CD14-positive monocyte (primary cell): ENCODE measurements at regions not wholly inside any gene's neighbourhood (a gene's known extent, or its start where the extent isn't known, plus 50 kb on each side); places are given as distances from the start of the nearest gene placed in this dataset.

Experiments
- DNase-seq, 3 donors: peaks; one replicate each; pipeline ENCODE4 v3.0.0-alpha.2; 2011 to 2022
- H2AFZ ChIP-seq: 2 replicates; pipeline ENCODE4 v1.6.0; 2012; ENCODE audit warnings: mild to moderate bottlenecking, low read depth, low read length, inconsistent platforms; ENCODE audit not compliant: insufficient read depth, poor library complexity, severe bottlenecking
- H3K27ac ChIP-seq, 2 donors: 1 replicate in 1 of 2; 2 replicates in 1 of 2; pipeline ENCODE4 v1.5.1; 2012 to 2013; ENCODE audit warnings: low read length in 2 of 2, control low read depth in 1 of 2, inconsistent platforms in 1 of 2, low read depth in 1 of 2, mild to moderate bottlenecking in 1 of 2
- H3K27me3 ChIP-seq, 2 donors: one replicate each; pipeline versions ENCODE4 v1.6.0 to v1.6.1; 2011 to 2013; ENCODE audit warnings: low read length in 2 of 2; ENCODE audit not compliant: control insufficient read depth in 2 of 2, insufficient read depth in 2 of 2
- H3K36me3 ChIP-seq, 2 donors: replicated peaks in 1 of 2; 1 replicate in 1 of 2; 2 replicates in 1 of 2; pipeline versions ENCODE4 v1.5.1 to v1.6.1; 2012 to 2013; ENCODE audit warnings: low read length in 2 of 2, control low read depth in 1 of 2, inconsistent platforms in 1 of 2, mild to moderate bottlenecking in 1 of 2; ENCODE audit not compliant: insufficient read depth in 2 of 2, control insufficient read depth in 1 of 2
- H3K4me1 ChIP-seq, 2 donors: 1 replicate in 1 of 2; 2 replicates in 1 of 2; pipeline versions ENCODE4 v1.5.1 to v1.6.1; 2012 to 2013; ENCODE audit warnings: low read length in 2 of 2, control low read depth in 1 of 2, inconsistent platforms in 1 of 2, mild to moderate bottlenecking in 1 of 2, moderate library complexity in 1 of 2; ENCODE audit not compliant: insufficient read depth in 2 of 2, control insufficient read depth in 1 of 2
- H3K4me2 ChIP-seq: replicated peaks from 2 replicates; pipeline ENCODE3; 2012; ENCODE audit warnings: low read length, moderate library complexity, mild to moderate bottlenecking; ENCODE audit not compliant: poor library complexity, severe bottlenecking; ENCODE audit errors: extremely low read depth
- H3K4me3 ChIP-seq, 3 experiments: fragments of 200-600 bp in 1 of 3; sonication (generic) in 1 of 3; replicated peaks in 1 of 3; 1 replicate in 2 of 3; 2 replicates in 1 of 3; pipeline ENCODE4 v1.5.1; 2011 to 2013; ENCODE audit warnings: low read length in 3 of 3, mild to moderate bottlenecking in 3 of 3, control low read depth in 2 of 3, low read depth in 2 of 3, inconsistent platforms in 1 of 3, moderate library complexity in 1 of 3
- H3K79me2 ChIP-seq: 2 replicates; pipeline ENCODE4 v1.6.0; 2012; ENCODE audit warnings: mild to moderate bottlenecking, control low read depth, inconsistent platforms, low read length, moderate library complexity; ENCODE audit not compliant: insufficient read depth
- H3K9ac ChIP-seq: 2 replicates; pipeline ENCODE4 v1.6.0; 2017; ENCODE audit warnings: low read length, mild to moderate bottlenecking; ENCODE audit not compliant: insufficient read depth, poor library complexity, severe bottlenecking
- H3K9me3 ChIP-seq, 2 donors: replicated peaks in 1 of 2; 1 replicate in 1 of 2; 2 replicates in 1 of 2; pipeline versions ENCODE4 v1.5.1 to v1.6.1; 2012 to 2013; ENCODE audit warnings: low read length in 2 of 2, control low read depth in 1 of 2; ENCODE audit not compliant: control insufficient read depth in 1 of 2, insufficient read depth in 1 of 2
- H4K20me1 ChIP-seq: 2 replicates; pipeline ENCODE4 v1.6.0; 2012; ENCODE audit warnings: mild to moderate bottlenecking, low read length, control low read depth, moderate library complexity; ENCODE audit not compliant: insufficient read depth
- H3K27ac Mint-ChIP-seq, 7 donors: one replicate each; pipeline ENCODE4 v1.8.0; 2020; ENCODE audit warnings: mild to moderate bottlenecking in 7 of 7, mixed read lengths in 7 of 7, moderate library complexity in 6 of 7, inconsistent platforms in 2 of 7
- H3K27me3 Mint-ChIP-seq, 3 donors: one replicate each; pipeline ENCODE4 v1.8.0; 2021 to 2022; ENCODE audit warnings: low read depth in 3 of 3, mild to moderate bottlenecking in 3 of 3, mixed read lengths in 3 of 3, moderate library complexity in 3 of 3, inconsistent platforms in 1 of 3
- H3K36me3 Mint-ChIP-seq, 2 donors: one replicate each; pipeline ENCODE4 v1.8.0; 2020; ENCODE audit warnings: mixed read lengths in 2 of 2, inconsistent platforms in 1 of 2, mild to moderate bottlenecking in 1 of 2
- H3K4me1 Mint-ChIP-seq: one replicate; pipeline ENCODE4 v1.8.0; 2020; ENCODE audit warnings: mild to moderate bottlenecking, mixed read lengths
- H3K4me3 Mint-ChIP-seq, 2 donors: one replicate each; pipeline ENCODE4 v1.8.0; 2020; ENCODE audit warnings: mild to moderate bottlenecking in 2 of 2, mixed read lengths in 2 of 2, moderate library complexity in 1 of 2
- H3K9me3 Mint-ChIP-seq, 7 donors: one replicate each; pipeline ENCODE4 v1.8.0; 2020 to 2022; ENCODE audit warnings: mixed read lengths in 7 of 7, mild to moderate bottlenecking in 6 of 7, moderate library complexity in 6 of 7, inconsistent platforms in 2 of 7
- CTCF ChIP-seq: fragments of 200-600 bp; IDR thresholded peaks from one replicate; pipeline ENCODE4 v1.8.0; 2022; ENCODE audit warnings: antibody characterized with exemption, mild to moderate bottlenecking
- WGBS: methylation state at CpG from one replicate; pipeline ENCODE4 v1.1.5; 2013; ENCODE audit warnings: missing lambda C conversion rate; ENCODE audit not compliant: insufficient coverage; 5-methylcytosine and 5-hydroxymethylcytosine counted together
- intact Hi-C, 2 donors: fragments of 100-400 bp; cut with micrococcal nuclease; formaldehyde crosslinking; loops; one replicate each; pipeline versions ENCODE4 v1.15.0 to v1.15.1; 2023

- Histone ChIP-seq H3K9me3 (no peaks in the 10 kb centered on the region), H3K27me3 (no peaks in the 10 kb centered on the region), H3K4me2 (no peak overlapping the region), H3K27ac (no peak overlapping the region), H2AFZ (no peak overlapping the region), H3K4me1 (no peaks in the 10 kb centered on the region), H3K36me3 (no peaks in the 10 kb centered on the region), H3K4me3 (no peak overlapping the region), H3K9ac (no peak overlapping the region), H3K79me2 (no peaks in the 10 kb centered on the region), H4K20me1 (no peaks in the 10 kb centered on the region)
- Mint-ChIP-seq H3K4me1 (peaks cover 6% of the 10 kb centered on the region), H3K27me3 (peaks cover 12 to 38% (median 17%) of the 10 kb centered on the region in 3 donors), H3K36me3 (no peaks in the 10 kb centered on the region), H3K27ac (no peak overlapping the region), H3K9me3 (peaks cover 3 to 15% (median 10%) of the 10 kb centered on the region in 7 donors), H3K4me3 (no peak overlapping the region)
- WGBS: 98% methylated on average over 10 of the region's 10 CpGs
- intact Hi-C loops: no loop called here
- no peak for TF ChIP-seq CTCF
- DNase-seq: no peak
Observed at GRCh38 chr21:38206646-38207045, 50.1 kb upstream of the KCNJ15 start.
